Fibroblast of skin of back (primary cell): ENCODE measurements at regions not wholly inside any gene's neighbourhood (a gene's known extent, or its start where the extent isn't known, plus 50 kb on each side); places are given as distances from the start of the nearest gene placed in this dataset.

ENCODE experiments used
- DNase-seq: peaks from one replicate; pipeline ENCODE4 v3.0.0-alpha.2; 2013

DNA sequence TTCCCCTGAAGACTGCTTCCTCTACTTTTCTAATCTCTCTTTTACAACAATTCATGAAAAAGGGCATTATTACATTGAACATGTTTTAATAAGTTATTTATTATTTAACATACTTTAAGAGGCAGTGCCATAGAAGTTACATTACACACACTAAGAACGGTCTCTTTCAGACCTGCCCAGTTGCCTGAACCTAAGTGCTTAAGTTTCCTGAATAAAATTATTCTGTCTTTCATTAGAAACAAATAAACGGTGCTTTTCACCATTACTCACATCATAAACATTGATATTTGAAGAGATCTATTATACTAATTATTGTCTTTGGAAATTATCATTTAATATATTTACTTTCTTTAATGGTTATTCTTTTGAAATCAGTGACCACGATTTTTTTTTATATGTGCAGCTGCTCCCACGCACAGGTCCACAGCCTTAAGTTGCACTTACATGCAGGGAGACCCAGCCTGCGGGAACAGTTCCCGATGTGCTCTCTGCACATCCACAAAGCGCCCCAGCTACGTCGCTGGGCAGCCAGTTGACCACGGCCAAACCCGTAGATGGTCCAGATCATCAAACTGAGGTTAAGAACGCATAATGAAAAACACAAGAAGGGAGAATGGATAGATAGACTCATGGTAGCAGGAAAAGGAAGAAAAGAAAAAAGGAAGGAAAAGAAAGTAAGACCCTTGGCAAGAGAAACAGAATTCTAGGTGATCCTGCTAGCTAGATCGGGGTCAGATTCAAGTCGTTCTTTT lies 437.0 kb upstream of the MGMT start:
- DNase-seq = no peak

DNA sequence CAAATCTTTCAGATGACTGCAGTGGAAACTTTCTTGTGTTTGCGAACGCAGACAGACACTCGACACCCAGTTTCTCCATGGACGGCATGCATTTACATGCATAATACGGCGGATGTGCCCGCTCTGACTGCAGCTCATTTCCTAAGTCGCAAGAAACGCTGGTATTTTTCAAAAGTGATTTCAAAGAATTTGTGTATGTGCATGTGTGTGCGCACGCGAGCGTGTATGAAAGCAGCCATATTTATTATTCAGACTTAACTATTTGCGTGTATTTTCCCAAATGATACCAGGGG lies 436.5 kb upstream of the MGMT start:
- no peak for DNase-seq

DNA sequence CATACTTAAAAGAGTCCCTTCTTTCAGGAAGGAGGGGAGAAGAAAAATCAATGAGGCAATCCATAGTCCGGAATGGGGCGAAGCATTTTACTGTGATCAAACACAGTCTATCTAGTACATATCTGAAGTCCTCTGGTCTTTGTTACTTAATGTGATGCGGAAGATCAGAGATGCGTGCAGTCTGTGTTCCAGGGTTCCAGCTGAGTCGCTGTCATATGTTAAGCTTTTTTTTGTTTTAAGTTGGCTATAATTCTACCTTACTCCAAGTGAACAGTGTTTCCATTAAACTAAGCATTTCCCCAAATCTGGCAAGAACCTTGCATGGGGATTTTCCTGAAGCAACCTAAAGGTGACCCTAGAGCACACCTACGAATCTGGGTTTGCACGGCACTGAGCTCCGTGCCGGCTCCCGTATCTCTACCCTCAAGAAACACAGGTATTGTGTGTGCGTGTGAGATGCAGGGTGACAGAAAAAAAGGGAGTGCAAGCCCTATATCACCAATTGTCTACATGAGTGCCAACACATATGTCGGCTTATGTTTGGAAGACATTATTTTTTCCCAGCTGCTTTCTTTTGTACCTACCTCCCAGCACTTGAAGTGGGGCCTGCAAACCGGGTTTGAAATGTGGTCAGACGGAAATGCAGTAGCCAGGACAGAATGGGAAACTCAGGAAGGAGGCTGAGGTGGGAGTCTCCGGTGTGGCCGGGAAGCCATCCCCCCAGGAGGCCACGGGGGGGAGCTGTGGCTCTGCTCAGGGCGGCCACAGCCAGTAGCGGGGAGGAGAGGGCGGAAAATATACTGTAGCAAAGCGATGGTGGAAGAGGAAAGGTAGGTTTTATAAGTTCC lies 435.8 kb upstream of the MGMT start:
- DNase-seq = peak; percentile 38

DNA sequence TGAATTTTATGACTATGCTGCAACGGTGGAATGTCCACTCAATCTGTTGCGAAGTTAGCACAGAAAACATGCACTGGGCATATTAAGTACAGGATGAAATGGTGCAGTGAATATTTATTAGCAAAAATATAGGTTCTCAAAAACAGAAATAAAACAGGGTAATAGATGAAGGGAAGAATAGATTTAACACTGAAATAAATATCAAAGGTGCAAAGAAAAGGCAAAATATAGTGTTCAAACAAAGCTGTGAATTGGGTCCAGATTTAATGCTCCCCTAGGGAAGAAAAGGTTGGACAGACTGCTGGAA lies 435.2 kb upstream of the MGMT start:
- DNase-seq = no peak

DNA sequence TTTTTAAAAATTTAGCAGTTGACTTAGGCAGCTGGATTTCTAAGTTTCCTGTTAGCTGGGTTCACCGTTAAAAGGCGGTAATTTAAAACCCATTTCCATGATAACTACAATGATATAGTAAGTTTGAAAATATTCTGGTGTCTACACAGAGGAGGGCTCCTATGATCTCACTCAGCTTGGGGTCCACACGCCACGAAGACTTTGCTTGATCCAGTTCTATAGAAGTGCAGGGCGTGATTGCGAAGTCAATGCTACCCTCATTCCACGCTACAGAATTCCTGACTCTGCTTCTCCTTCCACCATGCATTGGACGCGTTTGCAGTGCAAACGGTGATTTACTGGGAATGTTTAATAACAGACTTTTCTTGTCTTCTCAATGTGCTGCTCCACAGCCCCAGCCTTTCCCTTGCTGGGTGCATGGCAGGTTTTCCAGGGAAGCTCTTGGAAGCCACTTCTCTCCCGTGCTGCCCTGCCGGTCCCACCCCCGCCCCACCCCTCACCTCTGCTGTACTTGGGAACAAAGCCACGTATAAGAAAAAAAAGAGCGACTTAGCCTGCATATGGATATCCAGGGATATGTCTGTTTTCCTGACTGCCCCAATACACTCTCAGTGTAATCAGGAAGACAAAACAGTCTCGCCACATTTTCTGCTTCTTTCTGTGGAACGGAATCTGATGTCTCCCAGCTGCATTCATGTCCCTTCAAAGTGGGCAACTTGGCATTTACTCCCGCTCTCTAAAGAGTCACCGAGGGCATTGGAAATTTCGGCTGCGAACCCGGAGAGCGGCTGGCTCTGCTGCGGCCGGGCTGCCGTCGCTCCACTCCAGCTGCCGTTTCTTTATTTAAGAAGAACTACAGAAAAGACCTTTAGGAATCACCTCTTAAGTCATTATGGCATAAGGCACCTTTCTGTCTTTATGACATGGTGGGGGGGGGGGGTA lies 434.4 kb upstream of the MGMT start:
- DNase-seq = no peak

DNA sequence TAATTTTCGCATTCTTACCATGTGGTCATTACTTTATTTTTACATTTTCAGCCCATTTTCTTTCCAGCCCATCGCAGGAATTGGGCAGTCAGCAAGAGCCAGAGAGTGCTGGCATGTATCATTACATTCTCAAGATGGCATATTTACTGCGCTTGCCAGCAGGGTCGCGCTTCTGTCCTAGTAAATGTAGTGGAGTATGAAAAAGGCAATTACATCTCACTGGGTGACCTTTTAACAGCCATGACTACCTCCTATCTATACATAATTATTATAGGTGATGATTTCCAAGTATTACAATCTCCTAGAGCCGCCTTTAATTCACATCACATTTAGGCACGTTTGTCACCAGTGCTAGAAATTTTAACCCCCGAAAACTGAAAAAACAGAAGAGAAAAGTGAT lies 433.7 kb upstream of the MGMT start:
- DNase-seq = no peak

DNA sequence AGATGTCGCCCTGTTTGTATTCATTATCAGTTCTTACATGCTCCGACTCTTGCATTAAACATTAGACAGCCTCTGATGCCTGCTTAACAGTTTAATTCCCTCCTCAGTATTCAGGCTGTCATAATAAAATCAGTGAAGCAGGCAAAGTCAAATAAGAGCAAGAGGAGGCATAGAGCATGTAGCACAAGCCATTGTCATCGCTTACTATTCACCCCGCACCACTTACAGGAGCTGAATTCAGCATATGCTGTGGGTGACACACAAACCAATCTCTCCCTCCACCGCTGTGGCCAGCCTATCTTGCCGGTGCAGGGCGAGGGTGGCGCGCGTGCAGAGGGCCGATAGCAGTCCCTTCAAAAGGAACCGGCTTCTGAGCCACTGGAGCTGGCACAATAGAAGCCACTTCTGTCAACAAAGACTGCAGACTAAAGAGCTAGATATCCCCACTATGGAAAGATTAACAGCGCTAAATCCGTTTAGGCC lies 433.2 kb upstream of the MGMT start:
- no peak for DNase-seq

DNA sequence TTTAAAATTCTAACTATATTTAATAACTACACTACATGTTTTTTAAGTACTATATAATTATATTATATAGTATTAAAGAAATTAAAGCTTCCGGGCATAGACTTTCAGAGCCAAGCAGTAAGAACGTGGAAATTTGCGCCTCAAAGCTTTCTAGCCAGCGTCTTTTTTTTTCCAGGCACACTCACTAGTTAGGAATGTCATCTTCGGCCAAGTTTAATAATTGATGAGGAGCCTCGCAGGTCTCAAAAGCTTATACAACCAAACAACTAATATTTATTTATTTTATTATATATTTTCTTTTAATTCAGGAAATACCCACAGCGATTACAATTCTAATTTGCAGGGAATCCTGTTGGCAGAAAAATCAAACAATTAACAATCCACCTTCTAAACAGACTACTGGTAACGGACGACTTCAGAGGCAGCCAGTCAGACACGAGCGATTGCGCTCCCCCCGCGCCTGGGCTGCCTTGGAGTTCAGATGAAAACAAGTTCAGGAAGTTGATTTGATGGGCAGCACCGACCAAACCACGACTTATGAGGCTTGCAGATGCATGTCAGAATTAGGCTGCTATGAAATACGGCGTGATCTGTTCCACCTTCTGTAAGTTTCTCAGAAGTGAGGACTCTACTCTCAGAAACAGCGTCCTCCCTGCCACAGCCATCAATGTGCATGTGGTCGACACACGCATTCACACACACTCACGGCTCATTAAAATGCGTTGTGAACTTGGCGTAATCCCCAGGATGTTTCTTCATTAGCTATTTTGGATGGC lies 431.8 kb upstream of the MGMT start:
- no peak for DNase-seq

DNA sequence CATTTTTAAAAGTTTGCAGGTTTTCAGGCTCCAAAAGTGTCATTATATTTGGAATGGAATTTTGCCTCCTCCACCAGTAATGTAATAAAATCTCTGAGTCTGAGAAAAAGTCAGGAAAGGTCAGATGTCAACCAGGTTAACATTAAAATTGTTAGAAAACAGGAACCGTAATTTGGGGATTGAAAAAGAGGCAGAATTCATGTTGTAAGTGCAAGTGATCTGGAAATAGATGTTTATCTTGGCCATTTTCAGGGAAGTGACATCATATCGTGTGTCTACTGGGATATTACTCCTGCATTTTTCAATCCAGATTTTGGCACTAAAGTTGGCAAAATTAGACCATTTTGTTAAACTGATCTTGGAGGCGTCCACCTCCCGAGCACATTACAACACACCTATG lies 428.5 kb upstream of the MGMT start:
- peak; percentile 11 for DNase-seq

DNA sequence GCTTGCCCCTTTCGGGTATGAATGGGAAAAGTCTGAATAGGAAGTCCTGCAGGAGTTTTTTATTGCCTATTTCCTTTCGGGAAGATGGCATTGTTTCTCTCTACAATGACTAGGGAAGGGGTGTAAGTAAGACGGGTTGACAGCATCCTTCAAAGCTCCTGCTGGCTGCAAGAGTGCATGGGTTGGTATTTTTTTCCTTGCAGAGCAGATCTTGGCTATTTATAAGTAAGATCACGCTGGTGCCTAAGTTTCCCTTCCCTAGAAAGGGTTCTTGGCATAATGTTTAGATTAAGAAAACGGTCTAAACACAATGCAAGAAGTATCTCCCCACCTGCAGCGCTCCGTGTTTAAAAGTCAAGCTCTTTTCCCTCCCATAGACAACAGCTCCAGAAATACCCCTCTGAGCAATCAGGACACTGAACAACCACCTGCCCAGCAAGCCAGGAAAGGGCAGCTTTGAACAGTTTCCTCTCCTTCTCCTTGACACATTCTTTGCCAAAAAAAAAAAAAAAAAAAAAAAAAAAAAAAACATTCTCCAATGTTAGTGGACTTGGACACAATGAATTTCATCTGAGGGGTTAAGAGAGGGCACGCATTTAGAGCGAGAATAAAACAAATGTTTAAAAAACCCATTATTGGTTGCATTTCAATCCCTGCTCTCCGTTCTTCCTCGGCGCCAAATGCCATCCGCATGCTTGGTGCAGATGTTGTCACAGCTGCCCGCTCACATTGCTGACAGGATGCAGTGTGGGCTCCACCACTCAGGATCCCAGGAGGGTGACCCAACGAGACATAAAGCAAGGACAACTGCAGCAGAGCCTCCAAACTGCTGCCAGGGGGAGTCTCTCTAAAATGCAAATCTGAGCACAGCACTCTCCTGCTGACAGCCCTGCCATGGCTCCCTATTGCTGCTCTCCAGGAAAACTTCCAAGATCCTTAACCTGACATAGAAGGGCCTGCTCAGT lies 427.4 kb upstream of the MGMT start:
- DNase-seq = no peak

DNA sequence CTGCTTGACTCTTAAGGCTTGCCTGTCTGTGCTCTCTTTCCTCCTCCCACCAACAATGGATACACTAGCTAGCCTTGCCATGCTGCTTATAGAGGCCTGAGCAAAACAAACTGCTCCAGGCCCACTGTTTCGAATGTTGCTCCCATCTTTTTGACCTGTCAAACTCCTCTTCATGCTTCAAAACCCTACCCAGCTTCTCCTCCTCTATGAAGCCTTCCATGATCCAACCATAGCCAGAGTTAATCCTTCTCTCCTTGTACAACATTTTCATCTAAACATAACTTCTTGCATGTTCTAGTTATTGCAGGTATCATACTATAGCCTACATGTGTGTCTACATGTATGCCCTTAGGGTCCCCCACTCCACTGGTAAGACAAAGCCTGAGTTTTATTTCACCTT lies 426.7 kb upstream of the MGMT start:
- DNase-seq = no peak

DNA sequence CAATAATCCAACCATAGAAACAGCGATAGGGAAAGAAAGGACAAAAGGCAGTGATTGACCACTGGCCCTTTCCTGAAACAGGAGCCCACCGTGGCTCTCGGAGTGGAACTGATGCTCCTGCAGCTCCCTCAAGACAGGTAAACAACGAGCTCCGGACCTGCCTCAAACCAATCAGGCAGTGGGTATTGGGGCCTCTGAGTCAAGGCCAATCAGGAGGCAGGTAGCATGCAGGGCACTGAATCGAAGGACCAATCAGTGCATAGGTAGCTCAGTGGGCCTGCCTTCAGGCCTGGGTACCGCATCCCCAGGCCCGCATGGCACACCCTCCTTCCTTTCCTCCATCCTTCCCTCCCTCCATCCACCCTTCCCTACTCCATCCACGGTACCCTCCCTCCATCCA lies 425.1 kb upstream of the MGMT start:
- no peak for DNase-seq

DNA sequence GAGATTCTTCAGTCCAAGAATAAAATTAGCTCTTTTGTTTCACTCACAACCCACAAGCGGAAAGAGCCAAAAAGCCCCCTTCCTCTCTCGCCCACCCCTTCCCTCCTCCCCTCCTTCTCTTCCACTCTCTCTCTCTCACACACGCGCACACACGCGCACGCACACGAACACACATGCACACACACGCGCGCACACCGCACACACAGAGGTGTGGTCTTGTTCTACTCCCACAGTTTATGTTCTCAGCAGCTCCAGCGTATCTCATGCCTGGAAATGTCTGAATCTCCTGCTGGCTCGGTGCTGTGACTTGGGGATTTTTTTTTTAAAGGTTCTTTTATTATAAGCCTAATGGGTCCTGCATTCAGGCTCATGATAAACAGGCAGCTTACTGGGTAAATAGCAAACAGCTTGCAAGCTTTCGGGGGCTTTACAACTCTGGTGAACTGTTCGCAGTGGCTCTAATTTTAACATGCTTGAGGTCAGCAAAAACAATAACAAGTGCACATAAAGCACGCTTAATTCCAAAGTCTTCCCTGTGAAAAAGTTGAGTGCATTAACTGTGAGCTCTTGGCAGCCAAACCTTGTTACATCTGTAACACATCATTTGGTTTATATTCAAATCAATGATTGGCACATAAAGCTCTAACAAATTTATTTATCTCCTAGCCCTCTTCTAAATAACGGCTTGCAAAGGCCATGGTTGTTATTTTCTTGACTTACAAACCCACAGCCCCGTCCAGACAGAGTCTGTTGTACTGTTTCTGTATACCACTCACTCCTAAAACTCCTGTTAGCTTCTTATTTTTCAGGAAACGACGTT lies 424.1 kb upstream of the MGMT start:
- no peak for DNase-seq

DNA sequence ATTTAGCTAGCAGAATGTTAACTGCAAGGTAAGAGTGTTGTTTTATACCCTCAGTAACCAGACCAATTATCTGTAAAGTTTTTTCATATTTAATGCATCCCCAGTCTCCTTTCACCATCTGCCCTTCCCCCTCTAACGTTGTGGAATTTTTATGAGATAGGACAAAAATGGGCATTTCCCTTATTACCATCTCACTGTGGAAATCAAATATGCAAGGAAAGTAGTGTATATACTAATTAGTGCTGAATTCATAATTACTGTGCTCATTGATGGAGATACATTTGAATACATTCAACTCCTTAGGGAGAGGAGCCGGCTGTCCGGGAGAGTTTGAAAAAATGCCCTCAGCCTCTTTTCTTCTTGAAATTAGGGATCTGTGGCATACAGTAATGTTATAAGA lies 423.4 kb upstream of the MGMT start:
- no peak for DNase-seq

DNA sequence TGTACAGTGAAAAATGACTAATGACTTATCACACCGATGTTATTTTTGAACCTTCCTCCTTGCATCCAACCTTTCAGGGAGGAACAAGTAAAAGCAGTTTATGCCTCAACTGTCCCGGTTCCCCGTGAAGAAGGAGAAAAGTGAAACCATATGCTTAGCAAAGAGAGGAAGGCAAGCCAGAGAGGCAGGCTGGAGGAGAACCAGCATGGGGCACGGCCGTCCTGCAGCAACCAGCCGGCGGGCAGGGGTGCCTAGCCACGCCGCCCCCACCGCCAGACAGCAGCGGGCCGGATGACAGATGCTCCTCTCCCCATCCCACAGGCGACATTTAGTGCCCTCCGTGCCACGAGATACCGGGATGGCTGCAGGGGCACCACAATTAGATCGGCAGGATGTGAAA lies 421.4 kb upstream of the MGMT start:
- DNase-seq = no peak

DNA sequence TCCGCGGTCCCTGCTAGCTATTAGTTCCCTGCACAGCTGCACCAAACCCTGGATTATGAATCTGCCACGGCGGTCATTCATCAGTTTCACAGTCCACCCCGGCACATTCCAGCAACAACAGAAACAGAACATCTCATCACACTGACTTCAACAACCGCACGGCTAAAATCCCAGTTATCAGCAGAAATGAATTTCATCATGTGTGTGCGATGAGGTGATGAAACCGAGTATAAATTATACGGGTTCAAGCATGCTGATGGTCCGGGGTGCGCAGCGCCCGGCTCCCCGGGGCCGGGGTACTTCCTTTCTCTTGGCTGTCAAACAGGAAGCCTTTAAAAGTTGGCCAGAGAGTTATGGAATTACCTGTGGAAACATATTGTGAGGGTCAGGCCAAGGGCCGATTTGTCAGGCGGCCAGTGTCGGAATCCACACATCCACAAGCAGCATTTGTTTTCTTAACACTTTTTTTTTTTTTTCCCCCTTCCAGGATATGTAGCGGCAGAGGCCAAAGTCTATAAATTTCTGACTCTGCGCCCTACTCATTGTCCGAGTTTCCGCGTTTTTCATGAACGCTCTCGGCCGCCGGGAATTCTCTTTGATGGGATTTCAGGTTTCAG lies 420.9 kb upstream of the MGMT start:
- no peak for DNase-seq

DNA sequence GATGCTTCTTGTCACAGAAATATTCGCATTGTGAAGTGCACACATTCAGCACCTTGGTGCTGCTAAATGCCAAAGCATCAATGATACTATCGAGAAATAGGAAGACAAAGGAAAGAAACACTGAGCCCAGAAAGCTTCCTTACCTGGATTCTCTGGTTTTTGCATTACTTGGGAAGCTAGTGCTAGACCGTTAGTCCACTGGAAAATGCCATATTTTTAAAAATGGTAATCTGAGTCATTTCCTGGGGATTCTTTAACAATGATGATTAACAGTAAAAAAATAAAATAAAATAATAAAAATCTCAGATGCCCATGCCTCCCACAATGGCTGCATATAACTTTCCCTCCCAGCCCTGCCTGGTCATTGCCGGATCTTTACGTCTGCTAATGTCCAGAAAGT lies 420.1 kb upstream of the MGMT start:
- peak; percentile 54 for DNase-seq

DNA sequence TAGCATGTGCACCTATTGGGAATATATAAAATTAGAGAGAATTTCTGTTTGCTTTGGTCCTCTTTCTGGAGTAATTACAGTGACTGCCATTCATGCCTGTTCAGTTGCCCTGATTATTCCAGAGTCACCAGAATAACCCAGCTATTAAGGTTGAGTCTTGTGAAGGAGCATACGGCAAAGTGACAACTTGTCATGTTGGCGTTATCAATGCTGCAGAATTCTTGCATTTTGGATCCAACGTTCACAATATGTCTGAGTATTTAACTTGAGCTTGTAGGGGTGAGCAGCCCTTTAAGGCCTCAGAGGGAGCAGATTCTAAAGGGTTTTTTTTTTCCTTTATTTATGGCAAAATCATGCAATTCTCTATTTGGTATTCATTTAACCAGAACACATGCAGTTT lies 419.4 kb upstream of the MGMT start:
- no peak for DNase-seq

DNA sequence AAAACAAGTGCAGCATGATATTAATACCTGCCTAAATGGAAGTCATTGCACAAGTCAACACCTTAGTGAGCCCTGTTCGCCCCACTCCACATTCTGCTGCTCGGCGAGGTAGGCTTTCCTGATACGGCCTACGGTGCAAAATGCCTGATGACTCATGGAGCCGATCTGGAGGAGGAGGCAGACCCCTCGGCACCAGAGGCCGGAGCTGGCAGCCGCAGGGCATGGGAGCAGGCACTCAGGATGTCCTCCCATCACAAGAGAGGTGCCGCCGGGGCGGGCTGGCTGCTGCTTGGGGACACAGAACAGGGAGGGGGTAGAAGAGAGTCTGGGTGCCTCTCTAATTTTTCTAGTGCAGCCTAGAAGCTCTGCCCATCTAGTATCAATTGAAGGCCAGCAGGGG lies 418.5 kb upstream of the MGMT start:
- no peak for DNase-seq

DNA sequence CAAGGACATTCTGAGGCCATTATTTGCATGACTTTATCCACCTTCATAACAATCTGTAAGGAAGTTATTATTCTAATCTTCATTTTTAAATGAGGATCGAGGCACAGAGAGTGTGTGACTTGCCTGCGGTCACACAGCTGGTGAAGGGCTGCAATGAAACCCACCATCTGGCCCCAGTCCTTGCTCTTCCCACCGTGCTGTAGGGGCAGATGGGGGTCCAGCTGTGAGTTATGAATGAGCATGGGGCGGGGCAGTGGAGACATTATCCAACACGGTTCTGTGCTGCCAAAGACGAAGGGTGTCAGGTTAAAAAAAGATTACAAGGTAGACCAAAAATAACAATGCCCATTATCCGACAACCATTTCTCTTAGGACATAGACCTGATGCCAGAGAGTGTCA lies 417.5 kb upstream of the MGMT start:
- no peak for DNase-seq
